ENCODE measurements at regions not wholly inside any gene's neighbourhood (a gene's known extent, or its start where the extent isn't known, plus 50 kb on each side); places are given as distances from the start of the nearest gene placed in this dataset.
"Not testable (repeated sequence)": the region's sequence is repeated elsewhere in the genome, so short reads cannot be mapped to it uniquely, and the experiment has no call there.

- no peak for DNase-seq
Observed at GRCh38 chr2:34899079-34899478, 1300.0 kb upstream of the FAM98A start.

GRCh38 chr2:34892766-34893165, 1293.7 kb upstream of the FAM98A start:
- DNase-seq = no peak

- no peak for DNase-seq
Observed at GRCh38 chr2:34892256-34892655, 1293.2 kb upstream of the FAM98A start.

GRCh38 chr2:34875091-34875745, 1276.1 kb upstream of the FAM98A start:
- DNase-seq = no peak

- DNase-seq = no peak
Observed at GRCh38 chr2:34853646-34854045, 1254.5 kb upstream of the FAM98A start.

GRCh38 chr2:34851804-34852203, 1252.7 kb upstream of the FAM98A start:
- no peak for DNase-seq

- DNase-seq = no peak
Observed at GRCh38 chr2:34849827-34850226, 1250.7 kb upstream of the FAM98A start.

- no peak for DNase-seq
Observed at GRCh38 chr2:34848691-34849090, 1249.6 kb upstream of the FAM98A start.

- no peak for DNase-seq
Observed at GRCh38 chr2:34848132-34848531, 1249.0 kb upstream of the FAM98A start.

- no peak for DNase-seq
Observed at GRCh38 chr2:34844629-34845028, 1245.5 kb upstream of the FAM98A start.

- DNase-seq = no peak
Observed at GRCh38 chr2:34838408-34838807, 1239.3 kb upstream of the FAM98A start.

GRCh38 chr2:34836361-34836760, 1237.3 kb upstream of the FAM98A start:
- DNase-seq = no peak

- DNase-seq = no peak
Observed at GRCh38 chr2:34831096-34831495, 1232.0 kb upstream of the FAM98A start.

- no peak for DNase-seq
Observed at GRCh38 chr2:34828481-34828880, 1229.4 kb upstream of the FAM98A start.

- DNase-seq = no peak
Observed at GRCh38 chr2:34827398-34827797, 1228.3 kb upstream of the FAM98A start.

GRCh38 chr2:34825686-34826085, 1226.6 kb upstream of the FAM98A start:
- DNase-seq = no peak

- DNase-seq = no peak
Observed at GRCh38 chr2:34822616-34823015, 1223.5 kb upstream of the FAM98A start.

- no peak for DNase-seq
Observed at GRCh38 chr2:34815052-34815741, 1216.1 kb upstream of the FAM98A start.

- no peak for DNase-seq
Observed at GRCh38 chr2:34810456-34810855, 1211.4 kb upstream of the FAM98A start.

GRCh38 chr2:34808426-34808825, 1209.3 kb upstream of the FAM98A start:
- no peak for DNase-seq

GRCh38 chr2:34806891-34807290, 1207.8 kb upstream of the FAM98A start:
- DNase-seq = no peak

- DNase-seq = no peak
Observed at GRCh38 chr2:34806396-34806795, 1207.3 kb upstream of the FAM98A start.

GRCh38 chr2:34799556-34799955, 1200.5 kb upstream of the FAM98A start:
- no peak for DNase-seq

GRCh38 chr2:34795586-34795985, 1196.5 kb upstream of the FAM98A start:
- DNase-seq = not testable (repeated sequence)

- no peak for DNase-seq
Observed at GRCh38 chr2:34789169-34789568, 1190.1 kb upstream of the FAM98A start.
